IMR-90 (cell line): ENCODE measurements at regions not wholly inside any gene's neighbourhood (a gene's known extent, or its start where the extent isn't known, plus 50 kb on each side); places are given as distances from the start of the nearest gene placed in this dataset.

Experiments used
- BHLHE40 ChIP-seq: fragments of 150-350 bp; IDR thresholded peaks from 2 replicates; pipeline ENCODE4 v1.6.1; 2016; ENCODE audit warnings: mild to moderate bottlenecking, low read depth, low read length
- CEBPB ChIP-seq: IDR thresholded peaks from 2 replicates; pipeline ENCODE4 v1.6.1; 2012; ENCODE audit warnings: low read depth, low read length, improper control_type of control experiment
- FOS ChIP-seq: fragments of 150-350 bp; IDR thresholded peaks from 2 replicates; pipeline ENCODE4 v1.6.1; 2016; ENCODE audit warnings: low read depth, low read length
- MAFK ChIP-seq: IDR thresholded peaks from 2 replicates; pipeline ENCODE4 v1.6.1; 2012; ENCODE audit warnings: low read depth, low read length, improper control_type of control experiment
- MXI1 ChIP-seq: IDR thresholded peaks from 2 replicates; pipeline ENCODE4 v1.6.1; 2012; ENCODE audit warnings: low read depth, mild to moderate bottlenecking, low read length, moderate library complexity, borderline replicate concordance
- POLR2A ChIP-seq: IDR thresholded peaks from 2 replicates; pipeline ENCODE4 v1.6.1; 2012; ENCODE audit warnings: mild to moderate bottlenecking, low read depth, low read length
- RAD21 ChIP-seq: IDR thresholded peaks from 2 replicates; pipeline ENCODE4 v1.6.1; 2012; ENCODE audit warnings: low read length, improper control_type of control experiment
- RCOR1 ChIP-seq: IDR thresholded peaks from 2 replicates; pipeline ENCODE4 v1.6.1; 2012; ENCODE audit warnings: mild to moderate bottlenecking, low read length, improper control_type of control experiment; ENCODE audit not compliant: insufficient replicate concordance
- RFX5 ChIP-seq: IDR thresholded peaks from 2 replicates; pipeline ENCODE4 v1.8.0; 2012; ENCODE audit warnings: low read depth, mild to moderate bottlenecking, low read length, moderate library complexity
- SMC3 ChIP-seq: fragments of 150-350 bp; IDR thresholded peaks from 2 replicates; pipeline ENCODE4 v1.6.1; 2016; ENCODE audit warnings: low read depth, mild to moderate bottlenecking, antibody characterized with exemption, low read length, moderate library complexity
- TF ChIP-seq, protein P1 (sequence below): conservative IDR thresholded peaks from 2 replicates; pipeline ENCODE4 v1.5.1; 2012; ENCODE audit warnings: mild to moderate bottlenecking, low read depth, low read length, improper control_type of control experiment
- TF ChIP-seq, protein P2 (sequence below): fragments of 150-350 bp; IDR thresholded peaks from 2 replicates; pipeline ENCODE4 v1.6.1; 2016; ENCODE audit warnings: low read depth, mild to moderate bottlenecking, low read length, moderate library complexity, borderline replicate concordance
- TF ChIP-seq, protein P3 (sequence below): fragments of 150-350 bp; IDR thresholded peaks from 2 replicates; pipeline ENCODE4 v1.6.1; 2017; ENCODE audit warnings: mild to moderate bottlenecking, antibody characterized with exemption, low read length, low read depth

DNA sequence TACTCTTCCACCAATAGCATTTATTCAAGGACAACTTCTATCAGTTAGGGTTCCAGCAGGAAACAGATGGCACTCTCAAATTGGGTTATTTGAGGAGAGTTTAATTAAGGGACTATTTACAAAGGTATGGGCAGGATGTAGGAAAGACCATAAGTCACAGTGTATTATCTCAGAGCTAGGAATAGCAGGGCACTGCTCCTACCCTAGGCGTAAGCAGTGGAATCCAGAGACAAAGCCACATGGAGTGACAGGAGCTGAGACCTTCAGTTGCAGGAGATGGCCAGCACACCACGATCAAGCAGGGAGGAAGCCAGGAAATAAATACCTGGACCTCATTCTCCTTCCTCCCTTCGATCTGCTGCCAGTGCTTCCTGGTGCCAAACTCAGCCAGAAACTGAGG is 274.9 kb upstream of the SLC30A5 start:
- TF ChIP-seq, protein P1, sequence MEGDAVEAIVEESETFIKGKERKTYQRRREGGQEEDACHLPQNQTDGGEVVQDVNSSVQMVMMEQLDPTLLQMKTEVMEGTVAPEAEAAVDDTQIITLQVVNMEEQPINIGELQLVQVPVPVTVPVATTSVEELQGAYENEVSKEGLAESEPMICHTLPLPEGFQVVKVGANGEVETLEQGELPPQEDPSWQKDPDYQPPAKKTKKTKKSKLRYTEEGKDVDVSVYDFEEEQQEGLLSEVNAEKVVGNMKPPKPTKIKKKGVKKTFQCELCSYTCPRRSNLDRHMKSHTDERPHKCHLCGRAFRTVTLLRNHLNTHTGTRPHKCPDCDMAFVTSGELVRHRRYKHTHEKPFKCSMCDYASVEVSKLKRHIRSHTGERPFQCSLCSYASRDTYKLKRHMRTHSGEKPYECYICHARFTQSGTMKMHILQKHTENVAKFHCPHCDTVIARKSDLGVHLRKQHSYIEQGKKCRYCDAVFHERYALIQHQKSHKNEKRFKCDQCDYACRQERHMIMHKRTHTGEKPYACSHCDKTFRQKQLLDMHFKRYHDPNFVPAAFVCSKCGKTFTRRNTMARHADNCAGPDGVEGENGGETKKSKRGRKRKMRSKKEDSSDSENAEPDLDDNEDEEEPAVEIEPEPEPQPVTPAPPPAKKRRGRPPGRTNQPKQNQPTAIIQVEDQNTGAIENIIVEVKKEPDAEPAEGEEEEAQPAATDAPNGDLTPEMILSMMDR, result no peak
- TF ChIP-seq POLR2A (no peak), RCOR1 (no peak), MAFK (no peak), FOS (no peak), BHLHE40 (no peak), MXI1 (no peak), RAD21 (no peak), CEBPB (no peak), SMC3 (no peak), RFX5 (no peak)
- TF ChIP-seq, protein P2, sequence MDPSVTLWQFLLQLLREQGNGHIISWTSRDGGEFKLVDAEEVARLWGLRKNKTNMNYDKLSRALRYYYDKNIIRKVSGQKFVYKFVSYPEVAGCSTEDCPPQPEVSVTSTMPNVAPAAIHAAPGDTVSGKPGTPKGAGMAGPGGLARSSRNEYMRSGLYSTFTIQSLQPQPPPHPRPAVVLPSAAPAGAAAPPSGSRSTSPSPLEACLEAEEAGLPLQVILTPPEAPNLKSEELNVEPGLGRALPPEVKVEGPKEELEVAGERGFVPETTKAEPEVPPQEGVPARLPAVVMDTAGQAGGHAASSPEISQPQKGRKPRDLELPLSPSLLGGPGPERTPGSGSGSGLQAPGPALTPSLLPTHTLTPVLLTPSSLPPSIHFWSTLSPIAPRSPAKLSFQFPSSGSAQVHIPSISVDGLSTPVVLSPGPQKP, result no peak
- TF ChIP-seq, protein P3, sequence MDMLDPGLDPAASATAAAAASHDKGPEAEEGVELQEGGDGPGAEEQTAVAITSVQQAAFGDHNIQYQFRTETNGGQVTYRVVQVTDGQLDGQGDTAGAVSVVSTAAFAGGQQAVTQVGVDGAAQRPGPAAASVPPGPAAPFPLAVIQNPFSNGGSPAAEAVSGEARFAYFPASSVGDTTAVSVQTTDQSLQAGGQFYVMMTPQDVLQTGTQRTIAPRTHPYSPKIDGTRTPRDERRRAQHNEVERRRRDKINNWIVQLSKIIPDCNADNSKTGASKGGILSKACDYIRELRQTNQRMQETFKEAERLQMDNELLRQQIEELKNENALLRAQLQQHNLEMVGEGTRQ, result no peak
